Frontal cortex (tissue), 3 donors: ENCODE measurements at regions not wholly inside any gene's neighbourhood (a gene's known extent, or its start where the extent isn't known, plus 50 kb on each side); places are given as distances from the start of the nearest gene placed in this dataset.

Source experiments
- DNase-seq, 2 donors: peaks; one replicate each; pipeline ENCODE4 v3.0.0; 2012; ENCODE audit warnings: low spot score in 2 of 2
- FAIRE-seq: peaks from 2 replicates; lab custom pipeline; 2012; peaks lifted over from hg19 to GRCh38; lab: Jason Lieb, UNC
- donor health status: control.
- donor health status: control.
- donor health status: control.

- FAIRE-seq: no peak
- no peak for DNase-seq
These were observed 346.0 kb downstream of the PMP22 start for GRCh38 chr17:14919094-14919493.

GRCh38 chr17:14918540-14918939 is 346.6 kb downstream of the PMP22 start:
- DNase-seq (no peak), FAIRE-seq (no peak)

- DNase-seq (no peak), FAIRE-seq (no peak)
These were observed 354.2 kb downstream of the PMP22 start for GRCh38 chr17:14910916-14911315.

GRCh38 chr17:14904386-14904785 is 360.7 kb downstream of the PMP22 start:
- DNase-seq: no peak
- FAIRE-seq: no peak

- FAIRE-seq (no peak), DNase-seq (no peak)
These were observed 361.3 kb downstream of the PMP22 start for GRCh38 chr17:14903854-14904253.

- DNase-seq: no peak
These were observed 362.3 kb downstream of the PMP22 start for GRCh38 chr17:14902803-14903202.

GRCh38 chr17:14902297-14902696 is 362.8 kb downstream of the PMP22 start:
- DNase-seq (no peak), FAIRE-seq (no peak)

More at GRCh38 chr17:14902803-14903202, 362.3 kb downstream of the PMP22 start:
- no peak for FAIRE-seq

GRCh38 chr17:14901376-14901775 is 363.8 kb downstream of the PMP22 start:
- DNase-seq (no peak), FAIRE-seq (no peak)

- no peak for FAIRE-seq
- DNase-seq: no peak
These were observed 378.9 kb downstream of the PMP22 start for GRCh38 chr17:14886200-14886739.

GRCh38 chr17:14882131-14882530 is 383.0 kb downstream of the PMP22 start:
- FAIRE-seq (no peak), DNase-seq (no peak)

GRCh38 chr17:14875557-14876412 is 389.3 kb downstream of the PMP22 start:
- FAIRE-seq (no peak), DNase-seq (no peak)

- FAIRE-seq (no peak), DNase-seq (no peak)
These were observed 391.1 kb downstream of the PMP22 start for GRCh38 chr17:14873996-14874395.

GRCh38 chr17:14873540-14873939 is 391.6 kb downstream of the PMP22 start:
- DNase-seq (no peak), FAIRE-seq (no peak)

- no peak for FAIRE-seq
- DNase-seq: no peak
These were observed 393.2 kb downstream of the PMP22 start for GRCh38 chr17:14871921-14872320.

GRCh38 chr17:14866266-14866665 is 398.9 kb downstream of the PMP22 start:
- DNase-seq (no peak), FAIRE-seq (no peak)

- no peak for FAIRE-seq
These were observed 401.0 kb downstream of the PMP22 start for GRCh38 chr17:14864127-14864526.

GRCh38 chr17:14859542-14859941 is 405.6 kb downstream of the PMP22 start:
- DNase-seq (no peak), FAIRE-seq (no peak)

More at GRCh38 chr17:14864127-14864526, 401.0 kb downstream of the PMP22 start:
- DNase-seq: no peak

- FAIRE-seq: no peak
- no peak for DNase-seq
These were observed 408.9 kb downstream of the PMP22 start for GRCh38 chr17:14856176-14856575.

- DNase-seq (no peak), FAIRE-seq (no peak)
These were observed 410.4 kb downstream of the PMP22 start for GRCh38 chr17:14854691-14855090.

- DNase-seq (no peak), FAIRE-seq (no peak)
These were observed 419.4 kb downstream of the PMP22 start for GRCh38 chr17:14845591-14846281.
